Stomach (tissue), 8 donors: ENCODE measurements at regions not wholly inside any gene's neighbourhood (a gene's known extent, or its start where the extent isn't known, plus 50 kb on each side); places are given as distances from the start of the nearest gene placed in this dataset.

Experiments used
- DNase-seq, 2 donors: peaks; one replicate each; pipeline versions ENCODE4 v3.0.0 to v3.0.0-alpha.2; 2013 to 2019
- H3K27ac ChIP-seq, 5 donors: fragments of 200-600 bp in 4 of 5; sonication (generic) in 4 of 5; one replicate each; pipeline ENCODE4 v1.5.1; 2013 to 2019; ENCODE audit warnings: mild to moderate bottlenecking in 1 of 5, moderate library complexity in 1 of 5
- H3K27me3 ChIP-seq, 3 donors: fragments of 200-600 bp; sonication (generic); one replicate each; pipeline ENCODE4 v1.5.1; 2017 to 2019; ENCODE audit warnings: mixed run types in 1 of 3
- H3K36me3 ChIP-seq, 4 donors: fragments of 200-600 bp; sonication (generic); 1 replicate in 3 of 4; 2 replicates in 1 of 4; pipeline ENCODE4 v1.5.1; 2016 to 2019
- H3K4me1 ChIP-seq, 4 donors: fragments of 200-600 bp; sonication (generic); one replicate each; pipeline ENCODE4 v1.5.1; 2016 to 2019
- H3K4me3 ChIP-seq, 4 donors: fragments of 200-600 bp; sonication (generic) in 3 of 4; one replicate each; pipeline ENCODE4 v1.5.1; 2016 to 2019; ENCODE audit warnings: mild to moderate bottlenecking in 1 of 4
- H3K9me3 ChIP-seq, 4 donors: fragments of 200-600 bp; sonication (generic); one replicate each; pipeline ENCODE4 v1.5.1; 2016 to 2019
- CTCF ChIP-seq, 7 experiments: fragments of 450-650 bp in 4 of 7; fragments of 200-600 bp in 3 of 7; sonication (generic) in 3 of 7; IDR thresholded peaks; one replicate each; pipeline ENCODE4 v1.5.1; 2016 to 2019; ENCODE audit warnings: antibody characterized with exemption in 7 of 7, control low read depth in 2 of 7, mild to moderate bottlenecking in 1 of 7
- EP300 ChIP-seq: sonication (generic); formaldehyde crosslinking; IDR thresholded peaks from one replicate; pipeline ENCODE4 v1.6.1; 2017; ENCODE audit warnings: antibody characterized with exemption
- POLR2A ChIP-seq, 4 donors: fragments of 450-650 bp; IDR thresholded peaks; one replicate each; pipeline ENCODE4 v1.6.1; 2016; ENCODE audit warnings: antibody characterized with exemption in 4 of 4, control low read depth in 2 of 4, mild to moderate bottlenecking in 1 of 4, moderate library complexity in 1 of 4
- POLR2AphosphoS5 ChIP-seq, 3 donors: sonication (generic); formaldehyde crosslinking; IDR thresholded peaks; one replicate each; pipeline ENCODE4 v1.6.1; 2016; ENCODE audit warnings: antibody characterized with exemption in 3 of 3
- WGBS, 5 donors: extraction: QIAGEN DNeasy Blood & Tissue Kit in 3 of 5; methylation state at CpG; one replicate each; pipeline versions ENCODE4 v1.1.5 to v1.1.7; 2013 to 2018; 5-methylcytosine and 5-hydroxymethylcytosine counted together
- intact Hi-C: fragments of 100-400 bp; cut with DNase I; formaldehyde crosslinking; loops from one replicate; pipeline ENCODE4 v1.15.1; 2023; ENCODE audit warnings: low total_unique reads
- donor health status: healthy with polysubstance abuse.
- donor health status: Bipolar disorder and iron deficiency.
- donor health status: healthy.

- Histone ChIP-seq H3K36me3 (no peaks in the 10 kb centered on the region), H3K27me3 (no peaks in the 10 kb centered on the region), H3K4me1 (peaks cover 0 to 21% (median 12%) of the 10 kb centered on the region in 4 donors), H3K4me3 (peak overlapping the region in 1 of 4 donors; percentile 17), H3K27ac (peak overlapping the region in 3 of 5 donors; percentile 28 to 54 (median 33)), H3K9me3 (no peaks in the 10 kb centered on the region)
- peak in 1 of 2 donors; percentile 37 for DNase-seq
- no peak for TF ChIP-seq POLR2AphosphoS5 (IDR thresholded peaks at IDR 0.05)
- no peak for TF ChIP-seq POLR2A (IDR thresholded peaks at IDR 0.05)
- TF ChIP-seq EP300, result no peak
- TF ChIP-seq CTCF (IDR thresholded peaks at IDR 0.05), result no peak
- intact Hi-C loops, result no loop called here
- WGBS, 5 donors, result 9 to 20% (median 11%) methylated on average over 1 of the region's 1 CpG
Measured at GRCh38 chr12:45669093-45669492, 60.4 kb upstream of the ARID2 start.

GRCh38 chr12:45669792-45670191, 59.7 kb upstream of the ARID2 start:
- TF ChIP-seq EP300, result no peak
- no peak for TF ChIP-seq POLR2A (IDR thresholded peaks at IDR 0.05)
- TF ChIP-seq CTCF (IDR thresholded peaks at IDR 0.05), result no peak
- TF ChIP-seq POLR2AphosphoS5 (IDR thresholded peaks at IDR 0.05), result no peak
- intact Hi-C loops, result no loop called here
- no peak for DNase-seq
- Histone ChIP-seq H3K27ac (peak overlapping the region in 1 of 5 donors; percentile 54), H3K36me3 (no peaks in the 10 kb centered on the region), H3K4me1 (peaks cover 0 to 27% (median 15%) of the 10 kb centered on the region in 4 donors), H3K9me3 (no peaks in the 10 kb centered on the region), H3K27me3 (no peaks in the 10 kb centered on the region), H3K4me3 (no peak overlapping the region)
- 51 to 73% (median 69%) methylated on average over 2 of the region's 2 CpGs for WGBS, 5 donors

- Histone ChIP-seq H3K9me3 (no peaks in the 10 kb centered on the region), H3K4me3 (no peak overlapping the region), H3K4me1 (peaks cover 0 to 29% (median 16%) of the 10 kb centered on the region in 4 donors), H3K27ac (no peak overlapping the region), H3K36me3 (no peaks in the 10 kb centered on the region), H3K27me3 (no peaks in the 10 kb centered on the region)
- TF ChIP-seq EP300 (no peak), CTCF (IDR thresholded peaks at IDR 0.05) (no peak), POLR2AphosphoS5 (IDR thresholded peaks at IDR 0.05) (no peak)
- WGBS, 5 donors, result 68 to 90% (median 86%) methylated on average over 5 of the region's 5 CpGs
- intact Hi-C loops, result no loop called here
- DNase-seq, result peak in 1 of 2 donors; percentile 29
Measured at GRCh38 chr12:45670346-45671065, 59.0 kb upstream of the ARID2 start.

GRCh38 chr12:45671254-45671653, 58.3 kb upstream of the ARID2 start:
- peaks cover 0 to 29% (median 16%) of the 10 kb centered on the region in 4 donors for H3K4me1 ChIP-seq
- no peaks in the 10 kb centered on the region for H3K9me3 ChIP-seq
- 77 to 93% (median 88%) methylated on average over 3 of the region's 3 CpGs for WGBS, 5 donors
- TF ChIP-seq POLR2AphosphoS5 (IDR thresholded peaks at IDR 0.05) (no peak), CTCF (IDR thresholded peaks at IDR 0.05) (no peak), POLR2A (IDR thresholded peaks at IDR 0.05) (no peak), EP300 (no peak)
- no peaks in the 10 kb centered on the region for H3K36me3 ChIP-seq
- no peaks in the 10 kb centered on the region for H3K27me3 ChIP-seq
- H3K27ac ChIP-seq, result no peak overlapping the region
- intact Hi-C loops, result no loop called here
- DNase-seq, result peak in 1 of 2 donors; percentile 15
- H3K4me3 ChIP-seq, result no peak overlapping the region
